K562 (cell line): ENCODE measurements at regions not wholly inside any gene's neighbourhood (a gene's known extent, or its start where the extent isn't known, plus 50 kb on each side); places are given as distances from the start of the nearest gene placed in this dataset.

Experiments
- ATAC-seq: fragments of 200-7000 bp; cut with Tn5 transposase; 3 replicates; pipeline ENCODE4 v1.9.1; 2020; ENCODE audit warnings: moderate library complexity
- BruUV-seq: library from RNA; stranded (reverse); fragments of 400-500 nt; replicated peaks from 2 replicates; lab custom pipeline; 2021; lab: Mats Ljungman, UMichigan
- CTCF ChIA-PET: fragments of 300-600 bp; formaldehyde crosslinking; extraction: SDS; loops from one replicate; lab custom pipeline; 2021; ENCODE audit warnings: low intra/inter-chr PET ratio; lab: Yijun Ruan, JAX
- POLR2A ChIA-PET: fragments of 300-600, 350-650 bp; sonication (Branson Sonifier 250); formaldehyde crosslinking; extraction: SDS; loops from one replicate; lab custom pipeline; 2021; ENCODE audit warnings: antibody characterized with exemption, inconsistent platforms; lab: Yijun Ruan, JAX
- DNase-seq, 4 experiments: peaks; one replicate each; pipeline versions ENCODE4 v3.0.0 to v3.0.0-alpha.2; 2011 to 2018; ENCODE audit warnings: low spot score in 3 of 4, mixed read lengths in 3 of 4; ENCODE audit errors: extremely low read depth in 1 of 4
- FAIRE-seq: peaks from 2 replicates; lab custom pipeline; 2011; peaks lifted over from hg19 to GRCh38; lab: Jason Lieb, UNC
- H2AFZ ChIP-seq: 2 replicates; pipeline ENCODE4 v1.6.0; 2011; ENCODE audit warnings: low read depth, low read length, control low read depth, inconsistent platforms
- H3K27ac ChIP-seq: fragments of 200-600 bp; 3 replicates; pipeline ENCODE4 v1.8.0; 2011; ENCODE audit warnings: low read depth, mild to moderate bottlenecking, control low read depth, inconsistent platforms, low read length, moderate library complexity, mixed read lengths; ENCODE audit errors: extremely low read depth
- H3K27me3 ChIP-seq, 2 experiments: fragments of 300-600 bp in 1 of 2; 2 replicates in 1 of 2; 3 replicates in 1 of 2; pipeline versions ENCODE4 v1.6.0 to v1.8.0; 2011; ENCODE audit warnings: inconsistent platforms in 2 of 2, low read length in 2 of 2, mild to moderate bottlenecking in 1 of 2, mixed read lengths in 1 of 2, moderate library complexity in 1 of 2; ENCODE audit not compliant: control insufficient read depth in 2 of 2, insufficient read depth in 2 of 2
- H3K36me3 ChIP-seq: fragments of 300-600 bp; 3 replicates; pipeline ENCODE4 v1.8.0; 2011; ENCODE audit warnings: mild to moderate bottlenecking, low read length, inconsistent platforms; ENCODE audit not compliant: control insufficient read depth, insufficient read depth
- H3K4me1 ChIP-seq, 2 experiments: fragments of 200-600 bp in 1 of 2; replicated peaks in 1 of 2; 2 replicates in 1 of 2; 3 replicates in 1 of 2; pipeline versions ENCODE4 v1.5.1 to v1.8.0; 2011; ENCODE audit warnings: inconsistent platforms in 2 of 2, low read length in 2 of 2, mild to moderate bottlenecking in 1 of 2, mixed read lengths in 1 of 2, moderate library complexity in 1 of 2; ENCODE audit not compliant: control insufficient read depth in 2 of 2, insufficient read depth in 2 of 2
- H3K4me2 ChIP-seq: 2 replicates; pipeline ENCODE4 v1.6.1; 2011; ENCODE audit warnings: low read length, control low read depth, inconsistent platforms, mixed read lengths; ENCODE audit not compliant: insufficient read depth
- H3K4me3 ChIP-seq: fragments of 200-600 bp; sonication (generic), shearing (Covaris generic); 2 replicates; pipeline ENCODE4 v1.5.1; 2016; ENCODE audit warnings: control low read depth, inconsistent platforms
- H3K79me2 ChIP-seq: fragments of 200-600 bp; 3 replicates; pipeline ENCODE4 v1.8.0; 2011; ENCODE audit warnings: low read length, inconsistent platforms; ENCODE audit not compliant: control insufficient read depth, insufficient read depth
- H3K9ac ChIP-seq, 2 experiments: 2 replicates each; pipeline versions ENCODE4 v1.6.0 to v1.6.1; 2011; ENCODE audit warnings: low read depth in 2 of 2, low read length in 2 of 2, control low read depth in 1 of 2, inconsistent platforms in 1 of 2, mild to moderate bottlenecking in 1 of 2, mixed read lengths in 1 of 2; ENCODE audit not compliant: insufficient read depth in 1 of 2
- H3K9me1 ChIP-seq: one replicate; pipeline ENCODE4 v1.6.0; 2011; ENCODE audit warnings: inconsistent platforms, mild to moderate bottlenecking, low read length, moderate library complexity; ENCODE audit not compliant: control insufficient read depth, insufficient read depth
- H3K9me3 ChIP-seq: replicated peaks from 2 replicates; pipeline ENCODE4 v1.5.1; 2011; ENCODE audit warnings: low read depth, low read length, inconsistent platforms; ENCODE audit not compliant: control insufficient read depth, insufficient read depth
- H4K20me1 ChIP-seq: replicated peaks from 2 replicates; pipeline ENCODE4 v1.6.1; 2011; ENCODE audit warnings: low read length, inconsistent platforms, mixed read lengths; ENCODE audit not compliant: control insufficient read depth, insufficient read depth
- ELF4 ChIP-seq: fragments of 450-650 bp; formaldehyde crosslinking; IDR thresholded peaks from 2 replicates; pipeline ENCODE4 v1.4.0; 2022; ENCODE audit warnings: missing genetic modification characterization
- KLF16 ChIP-seq: IDR thresholded peaks from 2 replicates; pipeline ENCODE4 v1.6.1; 2016; ENCODE audit warnings: antibody characterized with exemption
- NUFIP1 ChIP-seq: fragments of 450-650 bp; IDR thresholded peaks from 2 replicates; pipeline ENCODE4 v1.6.1; 2018; ENCODE audit not compliant: partially characterized antibody
- PATZ1 ChIP-seq: fragments of 250-450 bp; sonication (Bioruptor Pico); IDR thresholded peaks from 2 replicates; pipeline ENCODE4 v1.5.0; 2020; ENCODE audit warnings: mild to moderate bottlenecking, borderline replicate concordance
- RBM17 ChIP-seq: fragments of 200-400 bp; formaldehyde crosslinking; IDR thresholded peaks from 2 replicates; pipeline ENCODE4 v1.6.1; 2017; ENCODE audit warnings: low read depth, mild to moderate bottlenecking, low read length, borderline replicate concordance
- TCFL5 ChIP-seq: fragments of 250-450 bp; sonication (Bioruptor Pico); conservative IDR thresholded peaks from 2 replicates; pipeline ENCODE4 v1.6.1; 2021; ENCODE audit warnings: mild to moderate bottlenecking, moderate library complexity, matching md5 sums
- ZNF184 ChIP-seq: sonication (generic); formaldehyde crosslinking; IDR thresholded peaks from 2 replicates; pipeline ENCODE4 v1.5.0; 2020; ENCODE audit warnings: missing genetic modification reagents
- ZNF584 ChIP-seq: fragments of 200-800 bp; sonication (Bioruptor generic); IDR thresholded peaks from 2 replicates; pipeline ENCODE4 v1.6.1; 2016; ENCODE audit warnings: low read depth, mild to moderate bottlenecking, missing genetic modification characterization, missing compliant biosample characterization
- WGBS: fragments of 100-300 bp; shearing (Covaris generic); methylation state at CpG from one replicate; pipeline ENCODE4 v1.1.6; 2016; ENCODE audit warnings: low coverage, mixed read lengths; ENCODE audit not compliant: insufficient coverage; ENCODE audit errors: missing lambda C conversion rate; 5-methylcytosine and 5-hydroxymethylcytosine counted together
- in situ Hi-C: fragments of 300-500 bp; cut with MboI; formaldehyde crosslinking; loops from 4 replicates; pipeline ENCODE4 v1.15.0; 2018; ENCODE audit warnings: inconsistent platforms, mixed read lengths
- intact Hi-C: fragments of 100-400 bp; cut with micrococcal nuclease; formaldehyde crosslinking; loops from 2 replicates; pipeline ENCODE4 v1.14.2; 2022

- Histone ChIP-seq H3K4me3 (no peak overlapping the region), H3K4me2 (no peak overlapping the region), H3K27me3 (no peaks in the 10 kb centered on the region), H3K4me1 (no peaks in the 10 kb centered on the region), H4K20me1 (no peaks in the 10 kb centered on the region), H3K9me1 (no peaks in the 10 kb centered on the region), H3K9ac (no peak overlapping the region), H2AFZ (no peak overlapping the region), H3K9me3 (no peaks in the 10 kb centered on the region), H3K27ac (no peak overlapping the region), H3K79me2 (no peaks in the 10 kb centered on the region), H3K36me3 (no peaks in the 10 kb centered on the region)
- in situ Hi-C loops, result no loop called here
- DNase-seq (no peak), ATAC-seq (no peak), FAIRE-seq (no peak)
- intact Hi-C loops, result no loop called here
- BruUV-seq, result no TSS peak
- POLR2A ChIA-PET, result no interaction called here
- TF ChIP-seq PATZ1 (CRISPR knock-in tag) (no peak), TCFL5 (CRISPR knock-in tag) (no peak), ZNF184 (CRISPR knock-in tag) (no peak), ZNF584 (CRISPR knock-in tag) (no peak), RBM17 (no peak), NUFIP1 (no peak), ELF4 (CRISPR knock-in tag) (no peak), KLF16 (no peak)
- WGBS, result 2% methylated on average over 8 of the region's 8 CpGs
- CTCF ChIA-PET, result no interaction called here
Observed at GRCh38 chr14:98743536-98743935, 528.5 kb downstream of the BCL11B start.
